ENCODE measurements at regions not wholly inside any gene's neighbourhood (a gene's known extent, or its start where the extent isn't known, plus 50 kb on each side); places are given as distances from the start of the nearest gene placed in this dataset.

DNA sequence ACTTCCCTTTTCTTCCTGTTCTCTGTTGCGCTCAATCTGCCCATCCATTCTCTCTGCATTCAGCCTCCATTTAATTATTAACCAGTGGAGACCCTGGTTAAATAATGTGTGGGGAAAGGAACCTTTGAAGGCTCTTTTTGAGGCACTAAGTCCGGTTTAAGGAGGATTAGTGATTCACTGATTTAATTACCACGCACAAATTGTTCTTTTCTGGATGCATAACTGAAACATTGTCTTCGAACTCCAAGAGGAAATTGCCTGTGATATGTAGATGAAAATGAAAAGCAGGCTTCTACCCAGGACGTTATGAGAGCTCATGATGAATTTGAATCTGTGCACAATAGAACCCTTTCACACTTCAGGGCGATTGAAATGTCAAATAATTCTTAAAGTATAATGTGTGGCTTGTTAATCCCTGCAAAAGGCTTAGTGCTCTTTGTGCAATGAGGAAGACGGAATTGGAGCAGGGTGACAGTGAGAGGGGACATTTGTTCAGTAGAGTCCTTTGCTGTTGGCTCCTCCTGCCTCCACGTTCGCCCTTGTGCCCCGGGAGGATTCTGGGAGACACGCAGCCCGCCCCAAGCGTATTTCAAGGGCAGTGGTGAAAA, 51.1 kb upstream of the ZNF236 start:
- DNase-seq (ENCODE audit: low spot score) = no peak

DNA sequence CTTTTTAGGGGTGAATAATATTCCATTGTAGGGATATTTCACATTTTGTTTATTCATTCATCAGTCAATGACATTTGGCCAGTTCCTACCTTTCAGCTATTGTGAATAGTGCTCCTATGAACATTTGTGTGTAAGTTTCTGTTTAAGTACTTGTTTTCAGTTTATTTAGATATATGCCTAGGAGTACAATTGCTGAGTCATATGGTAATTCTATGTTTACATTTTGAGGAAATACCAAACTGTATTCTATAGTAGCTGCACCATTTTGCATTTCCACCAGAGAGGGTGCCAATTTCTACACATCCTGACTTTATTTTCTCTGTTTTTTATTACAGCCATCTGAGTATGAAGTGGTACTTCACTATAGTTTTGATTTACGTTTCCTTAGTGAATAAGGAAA, 54.4 kb upstream of the ZNF236 start:
- no peak for DNase-seq (ENCODE audit: low spot score)

DNA sequence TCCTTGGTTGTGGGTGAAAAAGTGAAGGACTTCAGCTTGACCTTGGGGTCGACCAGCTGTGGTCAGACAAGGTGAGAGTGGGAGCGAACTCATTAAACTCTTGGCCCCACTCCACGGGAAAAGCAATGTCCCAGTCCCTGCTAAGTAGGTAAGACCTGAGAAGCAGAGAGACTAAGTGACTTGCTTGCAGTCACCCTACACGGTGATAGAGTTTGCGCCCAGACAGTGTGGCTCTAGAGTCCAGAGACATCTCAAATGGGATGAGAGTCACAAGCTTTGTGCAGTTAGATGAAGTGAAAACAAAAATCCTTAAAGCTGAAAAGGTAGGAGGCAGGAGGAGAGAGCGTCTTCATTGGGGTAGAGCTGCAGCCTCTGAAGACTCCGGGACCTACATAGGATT, 55.9 kb upstream of the ZNF236 start:
- DNase-seq (ENCODE audit: low spot score) = no peak

DNA sequence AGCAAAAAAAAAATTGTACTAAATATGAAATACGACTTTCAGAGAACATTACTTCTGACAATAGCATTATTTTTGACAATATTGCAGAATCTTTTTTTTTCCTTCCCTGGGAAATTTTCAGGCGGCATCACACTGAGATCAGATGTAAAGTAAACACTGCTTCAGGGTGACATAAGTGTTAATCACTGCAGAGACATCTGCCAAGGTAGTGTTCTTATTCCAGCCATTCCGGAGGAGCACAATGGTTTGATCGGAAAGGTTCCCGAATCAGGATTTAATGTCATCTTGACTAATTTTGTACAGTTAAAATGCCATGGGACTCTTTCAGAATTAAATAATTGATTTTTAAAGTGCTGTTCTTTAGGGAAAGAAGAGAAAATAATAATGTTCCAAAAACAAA, 56.7 kb upstream of the ZNF236 start:
- DNase-seq (ENCODE audit: low spot score) = no peak

DNA sequence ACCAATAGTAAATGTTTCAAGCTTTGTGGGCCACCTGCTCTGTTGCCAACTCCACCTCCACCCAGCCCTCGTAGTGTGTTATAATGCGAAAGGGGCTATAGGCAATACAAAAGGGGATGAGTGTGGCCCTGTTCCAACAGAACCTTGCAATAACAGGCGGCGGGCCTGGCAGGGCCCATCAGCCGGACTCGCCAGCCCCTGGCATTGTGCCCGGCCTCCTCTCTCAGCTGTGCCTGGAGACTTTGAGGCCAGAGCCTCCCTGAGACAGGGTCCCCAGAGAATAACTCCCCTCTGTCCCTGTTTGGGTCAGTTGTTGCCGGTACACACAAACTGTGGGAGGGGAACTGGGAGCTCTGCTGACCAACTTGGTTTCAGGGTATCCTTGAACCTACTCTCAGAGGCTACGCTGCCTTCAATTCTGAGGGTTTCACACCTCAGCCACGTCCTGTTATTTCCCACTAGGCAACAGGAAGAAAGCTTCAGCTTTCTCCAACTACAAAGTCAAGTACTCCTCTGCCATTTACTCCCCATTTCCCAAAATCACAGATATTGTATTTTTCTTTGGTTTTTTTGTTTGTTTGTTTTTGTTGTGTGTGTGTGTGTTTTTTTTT, 58.0 kb upstream of the ZNF236 start:
- no peak for DNase-seq (ENCODE audit: low spot score)

DNA sequence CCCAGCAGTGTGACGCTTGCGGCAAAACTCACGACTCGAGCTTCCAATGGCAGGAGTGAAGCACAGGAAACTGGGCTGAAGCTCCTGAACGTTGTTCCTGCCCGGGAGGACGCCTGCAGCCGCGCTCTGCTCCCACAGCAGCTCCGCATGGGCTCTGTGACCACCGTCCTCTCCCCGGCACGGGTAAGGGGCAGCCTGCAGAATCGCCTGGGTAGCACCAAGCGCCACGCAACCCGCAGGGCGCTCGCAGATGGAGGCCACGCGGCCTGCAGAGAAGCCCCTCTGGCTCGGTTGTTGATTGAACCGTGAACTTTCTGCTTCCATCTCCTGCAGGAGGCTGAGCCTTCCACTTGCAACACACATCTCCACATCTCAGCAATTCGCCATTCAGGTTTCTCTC, 63.3 kb upstream of the ZNF236 start:
- DNase-seq (ENCODE audit: low spot score) = no peak

DNA sequence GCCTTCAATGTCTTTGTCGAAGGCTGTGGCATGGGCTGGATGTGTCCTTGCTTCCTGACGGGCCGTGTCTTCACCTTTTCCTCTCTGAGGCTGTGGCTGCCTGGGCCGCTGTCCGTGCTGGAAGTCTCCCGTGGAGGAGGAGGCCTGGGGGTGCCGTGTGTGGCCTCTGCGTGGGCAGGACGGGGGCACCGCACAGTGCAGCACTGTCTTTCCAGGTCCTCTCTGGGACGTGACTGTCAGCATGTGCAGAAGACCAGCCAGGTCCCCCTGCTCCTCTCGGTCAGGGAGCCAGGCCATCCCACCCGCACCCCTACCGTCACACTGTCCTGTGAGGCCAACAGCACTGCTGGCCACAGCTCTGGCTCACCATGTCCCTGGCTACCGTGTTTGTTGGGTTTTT, 64.4 kb upstream of the ZNF236 start:
- DNase-seq (ENCODE audit: low spot score) = no peak

DNA sequence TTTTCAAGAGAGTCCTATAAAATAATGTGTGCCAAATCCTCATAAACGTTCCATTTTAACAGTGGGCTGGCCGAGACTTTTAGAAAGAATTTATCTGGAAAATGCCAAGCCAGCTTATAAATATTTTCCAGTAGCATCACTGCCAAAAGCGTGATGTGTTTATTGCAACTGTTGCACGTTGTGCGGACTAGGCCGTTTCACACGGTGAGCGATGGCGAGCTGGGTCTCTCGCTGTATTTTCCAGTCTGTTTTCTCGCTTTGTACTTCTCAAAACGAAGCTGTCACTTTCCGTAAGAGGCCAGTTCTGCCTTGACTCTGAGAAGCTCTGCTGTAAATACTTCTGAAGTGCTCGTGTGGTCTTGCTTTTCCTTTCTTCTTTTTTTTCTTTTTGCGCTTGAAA, 65.0 kb upstream of the ZNF236 start:
- DNase-seq (ENCODE audit: low spot score) = no peak

DNA sequence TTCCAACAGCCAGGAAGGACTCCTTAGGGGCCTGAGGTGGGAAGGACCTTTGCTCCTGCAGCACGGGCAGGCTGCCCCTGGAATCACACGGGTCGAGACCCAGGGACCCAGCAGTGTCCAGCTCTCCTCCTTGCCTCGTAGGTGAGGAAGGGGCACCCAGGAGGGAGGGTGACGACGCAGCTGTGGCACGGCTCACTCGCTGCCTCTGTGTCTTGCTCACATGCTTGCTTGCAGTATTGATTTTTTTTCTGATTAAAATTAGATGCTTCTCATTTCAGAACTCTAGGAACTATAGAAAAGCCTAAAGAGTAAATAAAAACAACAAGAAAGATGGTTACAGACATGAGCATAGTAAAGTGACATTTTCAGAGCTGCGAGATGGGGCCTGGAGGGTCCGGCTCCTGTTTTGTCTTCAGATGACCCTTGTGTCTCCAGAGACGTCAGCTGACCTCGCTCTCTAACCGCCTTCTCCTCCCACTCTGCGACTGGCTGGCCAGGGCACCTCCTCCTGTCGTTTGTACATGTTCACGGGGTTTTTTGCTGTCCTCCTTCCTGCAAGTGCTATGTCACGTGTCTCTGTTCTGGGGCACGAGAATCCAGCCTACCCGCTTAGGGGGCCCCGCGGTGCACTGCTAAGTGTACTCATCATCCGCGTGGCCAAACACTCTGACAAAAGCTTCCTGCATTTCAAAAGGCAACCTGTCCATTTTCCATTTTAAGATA, 65.7 kb upstream of the ZNF236 start:
- peak; percentile 18 for DNase-seq (ENCODE audit: low spot score)

DNA sequence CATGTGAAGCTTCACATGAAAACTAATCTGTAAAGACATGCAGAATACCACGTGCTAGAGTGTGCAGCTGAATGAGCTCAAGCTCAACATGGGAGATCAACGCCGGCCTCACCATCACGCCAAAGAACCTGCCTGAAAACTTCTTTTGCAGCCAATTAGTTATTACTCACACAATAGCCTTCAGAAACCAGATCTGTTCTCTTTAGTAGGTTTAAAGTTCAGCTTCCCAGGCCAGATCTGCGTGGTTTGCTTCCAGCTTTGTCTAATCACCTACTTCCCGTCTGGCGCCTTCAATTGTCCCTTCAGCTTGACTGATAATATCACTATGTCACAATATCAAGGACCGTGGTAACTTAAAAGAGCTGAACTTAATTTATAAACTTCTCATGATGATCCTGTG, 68.0 kb upstream of the ZNF236 start:
- DNase-seq (ENCODE audit: low spot score) = no peak

DNA sequence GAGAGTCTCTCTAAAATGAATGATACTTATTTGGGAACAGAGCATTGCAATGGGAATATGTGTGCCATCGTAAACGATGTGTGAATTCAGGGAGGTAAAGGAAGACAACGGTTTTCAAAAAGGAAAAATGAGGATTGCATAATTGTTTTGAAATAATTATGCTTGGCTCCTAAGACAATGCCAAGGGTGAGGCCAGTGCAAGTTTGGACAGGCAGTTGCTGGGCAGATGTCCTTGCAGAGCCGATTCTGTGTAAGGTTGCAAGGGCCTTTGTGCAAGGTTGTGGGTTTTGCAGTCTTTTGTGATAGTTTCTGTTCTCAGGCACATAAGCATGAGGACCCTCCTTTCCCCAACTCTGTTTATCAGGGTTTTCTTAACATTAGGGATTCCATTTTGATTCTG, 70.0 kb upstream of the ZNF236 start:
- no peak for DNase-seq (ENCODE audit: low spot score)

DNA sequence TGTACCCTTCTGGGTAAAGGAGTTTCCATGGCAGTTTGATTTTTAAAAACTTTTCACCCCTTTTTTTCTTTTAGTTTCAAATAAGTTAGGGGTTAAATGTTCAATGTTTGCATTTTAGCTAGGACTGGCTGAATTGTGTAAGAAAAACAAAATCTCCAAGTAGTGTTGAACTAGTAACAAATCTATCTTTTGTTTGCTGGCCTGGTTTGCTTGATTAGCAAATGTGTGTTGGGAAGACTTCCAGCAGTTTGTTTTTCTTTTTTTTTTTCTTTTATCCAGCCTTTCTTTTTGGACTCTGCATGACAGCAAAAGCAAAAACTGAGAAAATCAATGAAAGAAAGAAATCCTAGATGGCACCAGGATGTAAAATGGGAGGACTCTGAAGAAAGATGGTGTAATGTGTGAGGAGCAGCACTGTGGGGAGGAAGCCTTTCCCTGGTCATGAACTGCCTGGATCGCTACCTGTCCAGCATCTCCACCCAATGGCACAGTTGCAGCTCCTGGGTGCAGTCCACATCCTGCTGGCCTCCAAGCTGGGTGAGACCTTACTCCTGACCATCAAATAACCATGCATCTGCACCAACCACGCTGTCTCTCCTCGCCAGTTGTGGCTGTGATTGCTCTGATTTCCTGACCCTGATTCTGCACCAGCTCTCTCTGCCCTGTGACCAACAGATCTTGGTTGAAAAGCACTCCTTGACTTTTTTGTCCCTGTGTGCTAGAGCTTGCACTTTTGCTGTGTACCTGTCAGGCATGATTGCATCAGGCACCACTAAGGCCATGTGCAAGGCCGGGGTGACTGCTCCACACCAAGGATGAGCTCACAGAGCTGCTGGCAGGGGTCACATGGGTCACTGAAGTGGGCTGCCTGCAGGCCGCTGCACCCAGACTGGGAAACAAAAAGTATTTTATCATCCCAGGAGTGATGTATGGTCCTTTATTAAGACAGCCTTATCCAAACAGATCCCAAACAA, 71.2 kb upstream of the ZNF236 start:
- no peak for DNase-seq (ENCODE audit: low spot score)

DNA sequence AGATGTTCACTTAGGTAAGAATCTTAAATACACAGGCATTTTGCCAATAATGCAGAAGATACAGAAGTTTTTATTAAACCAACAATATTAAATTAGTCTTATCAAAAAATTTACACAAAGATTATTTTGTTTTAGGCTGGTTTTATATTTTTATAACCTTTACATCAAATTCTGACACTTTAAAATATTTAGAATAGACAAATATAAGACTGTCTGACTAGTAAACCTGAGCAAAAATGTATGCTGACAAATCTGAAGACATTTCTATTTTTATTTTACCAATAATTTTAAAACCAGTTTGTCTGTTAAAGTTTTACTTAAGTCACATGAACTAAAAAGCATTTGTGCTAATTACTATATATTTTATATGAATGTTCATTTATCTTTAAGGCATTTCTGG, 72.1 kb upstream of the ZNF236 start:
- no peak for DNase-seq (ENCODE audit: low spot score)

DNA sequence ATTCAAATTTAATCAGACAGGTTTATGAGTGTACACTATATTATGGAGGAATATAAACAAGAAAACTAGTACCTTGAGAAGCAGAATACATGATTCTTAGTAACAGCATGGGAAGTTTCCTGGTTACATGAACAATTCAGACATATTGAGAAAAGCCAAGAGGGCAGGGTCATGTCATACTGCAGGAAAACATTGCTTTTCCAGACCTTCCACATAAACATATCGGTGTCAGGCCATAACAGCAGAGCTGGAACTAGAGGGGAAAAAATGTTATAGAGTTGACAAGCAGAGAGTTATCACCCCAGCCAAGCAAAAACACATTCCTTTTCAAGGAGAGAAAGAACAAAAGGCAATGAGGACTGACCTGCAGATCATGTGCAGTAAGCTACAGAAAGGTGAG, 74.7 kb upstream of the ZNF236 start:
- no peak for DNase-seq (ENCODE audit: low spot score)

DNA sequence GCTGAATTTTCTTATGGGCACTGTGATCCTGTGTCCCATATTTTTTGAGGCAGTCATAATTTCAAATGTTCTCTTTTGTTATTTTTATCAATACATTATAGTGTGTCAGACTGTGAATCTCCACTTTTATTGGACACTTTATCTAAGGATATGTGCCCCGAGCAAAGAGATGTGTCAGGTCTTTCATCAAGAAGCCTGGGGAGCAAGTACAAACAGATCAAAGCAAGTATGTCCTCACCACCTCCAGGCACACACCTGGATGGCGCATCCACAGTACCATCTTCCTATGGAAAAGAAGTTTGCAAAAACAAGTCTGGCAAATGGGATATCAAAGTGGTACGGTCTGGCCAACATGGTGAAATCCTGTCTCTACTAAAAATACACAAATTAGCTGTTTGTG, 81.0 kb upstream of the ZNF236 start:
- no peak for DNase-seq (ENCODE audit: low spot score)

DNA sequence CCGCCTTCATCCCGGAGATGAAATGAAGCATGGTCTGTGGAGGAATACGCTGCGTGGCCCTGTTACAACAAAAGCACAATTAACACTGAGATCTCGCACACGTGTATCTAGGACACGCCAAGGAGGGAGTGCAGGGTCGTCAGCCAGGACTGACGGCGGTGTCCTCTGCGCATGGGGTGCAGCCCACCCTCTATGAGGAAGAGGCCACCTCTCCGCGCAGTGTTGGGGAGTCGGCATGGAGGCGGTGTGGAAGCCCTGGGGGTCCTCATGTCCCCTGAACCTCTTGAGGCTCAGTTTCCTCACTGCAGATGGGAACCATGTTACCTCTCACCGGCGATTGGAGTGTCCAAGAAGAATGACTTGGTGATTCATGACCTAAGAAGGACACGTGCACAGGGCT, 86.0 kb upstream of the ZNF236 start:
- no peak for DNase-seq (ENCODE audit: low spot score)

DNA sequence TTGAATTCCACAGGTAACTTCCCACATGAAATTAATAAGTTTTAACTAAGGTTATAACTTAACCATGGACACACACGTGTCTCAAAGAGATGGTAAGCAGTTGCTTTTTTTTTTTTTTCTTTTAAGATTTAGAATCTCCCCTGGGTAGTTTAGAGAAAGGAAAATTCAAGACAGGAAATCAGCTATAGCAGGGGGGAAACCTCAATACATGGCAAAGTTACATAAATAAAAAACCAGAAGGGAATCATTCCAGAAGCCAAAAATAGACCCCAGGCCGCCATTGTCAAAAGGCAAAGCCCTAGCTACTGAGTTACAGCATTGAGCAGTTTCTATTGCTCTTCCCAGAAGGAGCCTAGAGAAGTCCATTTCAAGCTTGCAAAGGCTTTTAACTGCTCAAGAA, 91.5 kb upstream of the ZNF236 start:
- DNase-seq (ENCODE audit: low spot score) = no peak

DNA sequence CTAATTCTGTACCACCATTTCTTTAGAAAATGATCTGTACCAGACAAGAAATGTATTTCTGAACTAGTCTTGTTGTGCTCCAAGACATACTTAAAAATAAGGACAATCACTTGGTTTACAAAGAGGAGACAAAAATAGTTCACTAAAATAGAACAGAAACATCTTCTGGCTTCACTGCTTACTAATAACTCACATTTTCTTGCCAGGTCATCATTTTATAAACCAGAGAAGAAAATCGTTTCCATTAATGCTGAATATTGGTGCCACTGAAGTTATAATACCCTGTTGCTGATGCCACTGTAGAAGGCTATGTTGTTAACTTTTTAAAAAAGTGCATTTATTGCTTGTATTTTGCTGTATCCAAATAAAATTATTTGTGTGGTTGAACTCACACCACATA, 94.8 kb upstream of the ZNF236 start:
- DNase-seq (ENCODE audit: low spot score) = no peak

DNA sequence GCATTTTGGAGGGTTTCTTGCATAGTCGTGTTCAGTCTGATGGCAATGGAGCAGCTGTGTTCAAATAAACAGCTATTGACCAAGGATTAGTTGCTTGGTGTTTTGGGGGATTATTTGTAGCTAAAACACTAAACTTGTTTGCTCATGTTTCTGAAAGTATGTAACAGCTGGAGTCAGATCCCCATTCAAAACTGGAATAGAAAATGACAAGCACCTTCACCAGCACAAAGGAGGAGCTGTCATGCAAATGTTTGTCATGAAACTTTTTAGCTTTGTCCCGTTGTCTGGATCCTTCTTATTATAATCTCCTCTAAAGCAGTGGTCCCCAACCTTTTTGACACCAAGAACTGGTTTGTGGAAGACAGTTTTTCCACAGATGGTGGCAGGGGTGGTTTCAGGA, 96.9 kb upstream of the ZNF236 start:
- no peak for DNase-seq (ENCODE audit: low spot score)

DNA sequence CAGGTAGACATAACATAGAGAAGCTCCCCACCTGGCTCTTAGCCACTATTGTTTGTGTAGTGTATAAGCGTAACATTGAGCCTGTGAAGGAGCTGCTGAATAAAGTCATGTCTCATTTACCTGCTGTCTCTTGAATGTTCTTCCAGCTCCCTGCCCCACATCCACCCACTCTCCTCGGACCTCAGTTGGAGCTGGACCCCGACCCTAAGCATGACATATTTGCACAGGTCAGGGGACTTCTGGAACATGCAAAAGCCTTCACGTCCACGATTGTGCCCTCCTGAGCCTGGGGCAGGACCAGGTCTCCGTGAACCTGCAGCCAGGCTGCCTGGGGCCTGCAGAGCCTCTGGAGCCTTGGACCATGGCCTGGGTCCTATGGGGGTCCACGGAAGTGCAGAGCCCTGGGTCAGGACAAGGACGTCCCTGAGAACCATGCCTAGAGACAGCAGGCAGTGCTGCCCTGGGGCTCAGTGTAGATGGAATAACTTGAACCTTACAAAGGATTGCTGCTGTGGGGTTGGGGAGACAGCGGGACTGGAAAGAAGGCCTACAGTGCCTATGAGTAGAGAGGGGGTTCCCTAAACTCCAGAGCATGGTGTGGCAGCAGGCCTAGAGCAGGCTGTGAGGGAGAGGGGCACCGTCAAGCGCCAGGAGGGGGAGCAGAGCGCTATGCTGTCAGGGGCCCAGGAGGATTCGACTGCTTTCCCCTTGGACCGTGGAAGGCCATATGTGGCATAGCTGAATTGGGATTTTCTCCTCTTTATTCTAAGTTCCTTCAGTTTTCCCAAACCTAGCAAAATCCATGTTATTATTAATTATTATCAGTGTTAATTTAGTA, 99.9 kb upstream of the ZNF236 start:
- DNase-seq (ENCODE audit: low spot score) = no peak

DNA sequence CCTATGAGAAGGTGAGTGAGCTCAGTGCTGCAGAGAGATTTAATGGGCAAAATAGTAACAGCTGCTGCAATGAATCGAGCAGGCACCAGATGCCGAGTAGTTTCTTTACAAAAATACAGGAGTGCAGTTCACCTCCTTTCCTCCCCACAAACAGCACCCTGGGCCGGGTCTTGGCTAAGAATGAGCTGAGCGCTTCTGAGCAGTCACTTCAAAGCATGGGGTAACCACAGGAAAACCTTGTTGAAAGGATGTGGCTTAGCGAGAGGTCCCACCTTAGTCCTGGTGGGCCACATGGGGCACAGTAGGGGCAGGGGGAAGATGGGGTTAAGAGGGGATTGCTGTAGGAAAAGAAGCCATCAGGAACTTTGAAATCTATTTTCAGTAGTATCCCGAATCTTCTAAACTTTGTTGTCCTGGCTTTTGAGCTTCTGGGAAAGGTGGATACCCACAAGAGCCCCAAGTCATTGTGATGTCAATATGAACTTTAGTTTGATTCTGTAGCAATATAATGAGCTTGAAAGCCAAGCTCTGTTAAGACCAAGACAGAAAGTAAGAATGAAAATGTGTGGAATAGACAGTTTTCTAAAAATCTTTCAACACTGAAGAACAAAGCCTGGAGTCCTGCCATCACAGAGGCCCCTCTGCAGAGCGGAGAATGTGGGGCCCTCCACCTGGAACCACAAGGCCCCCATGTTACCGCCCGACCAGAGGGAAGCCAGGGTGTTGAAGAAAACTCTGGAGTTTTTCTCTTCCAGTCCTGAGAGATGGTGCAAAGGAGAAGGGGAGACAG, 101.0 kb upstream of the ZNF236 start:
- no peak for DNase-seq (ENCODE audit: low spot score)

Measured in mucosa of gallbladder (tissue), 1 donor.